Choroid plexus epithelial cell (primary cell): ENCODE measurements at regions not wholly inside any gene's neighbourhood (a gene's known extent, or its start where the extent isn't known, plus 50 kb on each side); places are given as distances from the start of the nearest gene placed in this dataset.

Source experiments
- DNase-seq: peaks from one replicate; pipeline ENCODE4 v3.0.0-alpha.2; 2010; ENCODE audit warnings: low read depth
- H3K4me3 ChIP-seq: 2 replicates; pipeline ENCODE4 v1.5.1; 2011; ENCODE audit warnings: low read depth, mild to moderate bottlenecking, control low read depth, low read length, moderate library complexity
- CTCF ChIP-seq: conservative IDR thresholded peaks from 2 replicates; pipeline ENCODE4 v1.5.1; 2011; ENCODE audit warnings: low read depth, mild to moderate bottlenecking, control low read depth, inconsistent platforms, low read length, moderate library complexity

- DNase-seq: peak; percentile 80
- no peak overlapping the region for H3K4me3 ChIP-seq
- peak; percentile 78 for TF ChIP-seq CTCF
These were observed 446.9 kb downstream of the KIF20B start for GRCh38 chr10:90148116-90148855.

GRCh38 chr10:90149563-90149962 lies 448.2 kb downstream of the KIF20B start:
- no peak for DNase-seq
- no peak for TF ChIP-seq CTCF
- no peak overlapping the region for H3K4me3 ChIP-seq

- DNase-seq: peak; percentile 74
- no peak for TF ChIP-seq CTCF
- no peak overlapping the region for H3K4me3 ChIP-seq
These were observed 461.0 kb downstream of the KIF20B start for GRCh38 chr10:90162271-90162853.

GRCh38 chr10:90167174-90168064 lies 466.0 kb downstream of the KIF20B start:
- H3K4me3 ChIP-seq: no peak overlapping the region
- TF ChIP-seq CTCF: no peak
- DNase-seq: peak; percentile 96

GRCh38 chr10:90168244-90168643 lies 466.9 kb downstream of the KIF20B start:
- no peak for TF ChIP-seq CTCF
- no peak overlapping the region for H3K4me3 ChIP-seq
- no peak for DNase-seq

GRCh38 chr10:90171014-90171722 lies 469.8 kb downstream of the KIF20B start:
- peak; percentile 38 for DNase-seq
- H3K4me3 ChIP-seq: no peak overlapping the region
- TF ChIP-seq CTCF: no peak
